MM.1S (cell line): ENCODE measurements at regions not wholly inside any gene's neighbourhood (a gene's known extent, or its start where the extent isn't known, plus 50 kb on each side); places are given as distances from the start of the nearest gene placed in this dataset.

Source experiments
- DNase-seq: peaks from one replicate; pipeline ENCODE4 v3.0.0-alpha.2; 2015
- H2AFZ ChIP-seq: fragments of 300-600 bp; sonication (generic); 2 replicates; pipeline ENCODE4 v1.6.0; 2016; ENCODE audit warnings: antibody characterized with exemption, low read length
- H3F3A ChIP-seq: fragments of 300-600 bp; sonication (generic); 2 replicates; pipeline ENCODE4 v1.6.1; 2016; ENCODE audit warnings: mild to moderate bottlenecking, antibody characterized with exemption, low read length, moderate library complexity, mixed read lengths; ENCODE audit not compliant: insufficient read depth
- H3K27ac ChIP-seq: fragments of 300-600 bp; sonication (generic); 2 replicates; pipeline ENCODE4 v1.5.1; 2016; ENCODE audit warnings: mild to moderate bottlenecking, low read length
- H3K27me3 ChIP-seq: fragments of 300-600 bp; sonication (generic); replicated peaks from 2 replicates; pipeline ENCODE4 v1.6.0; 2016; ENCODE audit warnings: low read length; ENCODE audit not compliant: insufficient read depth
- H3K36me3 ChIP-seq: fragments of 300-600 bp; sonication (generic); replicated peaks from 2 replicates; pipeline ENCODE4 v1.6.1; 2016; ENCODE audit warnings: mild to moderate bottlenecking, low read length, mixed read lengths; ENCODE audit not compliant: insufficient read depth
- H3K4me1 ChIP-seq: fragments of 300-600 bp; sonication (generic); 2 replicates; pipeline ENCODE4 v1.6.1; 2016; ENCODE audit warnings: low read length, mixed read lengths
- H3K4me2 ChIP-seq: fragments of 300-600 bp; sonication (generic); 2 replicates; pipeline ENCODE4 v1.6.0; 2016; ENCODE audit warnings: low read depth, low read length
- H3K4me3 ChIP-seq: fragments of 300-600 bp; sonication (generic); 2 replicates; pipeline ENCODE4 v1.5.1; 2016; ENCODE audit warnings: low read length, mixed read lengths
- H3K79me2 ChIP-seq: fragments of 300-600 bp; sonication (generic); 2 replicates; pipeline ENCODE4 v1.6.1; 2016; ENCODE audit warnings: mixed run types, low read length, mixed read lengths
- H3K9ac ChIP-seq: fragments of 300-600 bp; sonication (generic); 2 replicates; pipeline ENCODE4 v1.6.1; 2016; ENCODE audit warnings: low read length, mixed read lengths
- H3K9me2 ChIP-seq: fragments of 300-600 bp; sonication (generic); replicated peaks from 2 replicates; pipeline ENCODE4 v1.6.1; 2016; ENCODE audit warnings: mild to moderate bottlenecking, low read length, mixed read lengths; ENCODE audit not compliant: insufficient read depth
- H3K9me3 ChIP-seq: fragments of 300-600 bp; sonication (generic); replicated peaks from 2 replicates; pipeline ENCODE4 v1.6.1; 2016; ENCODE audit warnings: mild to moderate bottlenecking, low read length, mixed read lengths; ENCODE audit not compliant: insufficient read depth
- H4K20me1 ChIP-seq: fragments of 300-600 bp; sonication (generic); 2 replicates; pipeline ENCODE4 v1.6.1; 2016; ENCODE audit warnings: mild to moderate bottlenecking, low read length, moderate library complexity, mixed read lengths; ENCODE audit not compliant: insufficient read depth
- EZH2 ChIP-seq: fragments of 300-600 bp; sonication (generic); optimal IDR thresholded peaks from 2 replicates; pipeline ENCODE3; 2017; ENCODE audit warnings: low read depth, mild to moderate bottlenecking, antibody characterized with exemption, low read length, mixed read lengths
- EZH2phosphoT487 ChIP-seq: fragments of 300-600 bp; sonication (generic); IDR thresholded peaks from 2 replicates; pipeline ENCODE4 v1.6.1; 2018; ENCODE audit warnings: antibody characterized with exemption, low read length
- TF ChIP-seq, protein P1 (sequence below): fragments of 300-600 bp; sonication (generic); IDR thresholded peaks from 2 replicates; pipeline ENCODE4 v1.5.1; 2016; ENCODE audit warnings: antibody characterized with exemption, low read length, mixed read lengths

DNA sequence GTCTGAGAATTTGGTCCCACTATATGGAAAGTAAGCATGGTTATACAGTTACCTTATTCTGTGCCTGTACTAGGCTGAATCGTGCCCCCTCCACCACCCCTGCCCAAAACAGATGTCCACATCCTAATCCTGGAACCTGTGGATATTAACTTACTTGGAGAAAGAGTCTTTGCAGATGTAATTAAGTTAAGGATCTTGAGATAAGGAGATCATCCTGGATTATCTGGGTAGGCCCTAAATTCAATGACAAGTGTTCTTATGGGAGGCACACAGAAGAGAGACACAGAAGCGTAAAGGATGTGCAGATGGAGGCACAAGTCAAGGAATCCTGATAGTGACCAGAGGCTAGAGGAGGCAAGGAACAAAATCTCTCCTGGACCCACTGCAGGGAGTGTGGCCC is 116.7 kb upstream of the MAN1A1 start:
- Histone ChIP-seq H3K27ac (no peak overlapping the region), H3K4me2 (no peak overlapping the region), H3K27me3 (no peaks in the 10 kb centered on the region), H3K4me1 (peaks cover 52% of the 10 kb centered on the region), H2AFZ (no peak overlapping the region), H3K4me3 (no peak overlapping the region), H3K9me2 (no peaks in the 10 kb centered on the region), H3F3A (peaks cover 18% of the 10 kb centered on the region), H3K36me3 (no peaks in the 10 kb centered on the region), H3K79me2 (no peaks in the 10 kb centered on the region), H3K9me3 (no peaks in the 10 kb centered on the region), H4K20me1 (no peaks in the 10 kb centered on the region), H3K9ac (no peak overlapping the region)
- no peak for DNase-seq
- TF ChIP-seq EZH2 = no peak
- TF ChIP-seq, protein P1, sequence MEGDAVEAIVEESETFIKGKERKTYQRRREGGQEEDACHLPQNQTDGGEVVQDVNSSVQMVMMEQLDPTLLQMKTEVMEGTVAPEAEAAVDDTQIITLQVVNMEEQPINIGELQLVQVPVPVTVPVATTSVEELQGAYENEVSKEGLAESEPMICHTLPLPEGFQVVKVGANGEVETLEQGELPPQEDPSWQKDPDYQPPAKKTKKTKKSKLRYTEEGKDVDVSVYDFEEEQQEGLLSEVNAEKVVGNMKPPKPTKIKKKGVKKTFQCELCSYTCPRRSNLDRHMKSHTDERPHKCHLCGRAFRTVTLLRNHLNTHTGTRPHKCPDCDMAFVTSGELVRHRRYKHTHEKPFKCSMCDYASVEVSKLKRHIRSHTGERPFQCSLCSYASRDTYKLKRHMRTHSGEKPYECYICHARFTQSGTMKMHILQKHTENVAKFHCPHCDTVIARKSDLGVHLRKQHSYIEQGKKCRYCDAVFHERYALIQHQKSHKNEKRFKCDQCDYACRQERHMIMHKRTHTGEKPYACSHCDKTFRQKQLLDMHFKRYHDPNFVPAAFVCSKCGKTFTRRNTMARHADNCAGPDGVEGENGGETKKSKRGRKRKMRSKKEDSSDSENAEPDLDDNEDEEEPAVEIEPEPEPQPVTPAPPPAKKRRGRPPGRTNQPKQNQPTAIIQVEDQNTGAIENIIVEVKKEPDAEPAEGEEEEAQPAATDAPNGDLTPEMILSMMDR = no peak
- no peak for TF ChIP-seq EZH2phosphoT487

DNA sequence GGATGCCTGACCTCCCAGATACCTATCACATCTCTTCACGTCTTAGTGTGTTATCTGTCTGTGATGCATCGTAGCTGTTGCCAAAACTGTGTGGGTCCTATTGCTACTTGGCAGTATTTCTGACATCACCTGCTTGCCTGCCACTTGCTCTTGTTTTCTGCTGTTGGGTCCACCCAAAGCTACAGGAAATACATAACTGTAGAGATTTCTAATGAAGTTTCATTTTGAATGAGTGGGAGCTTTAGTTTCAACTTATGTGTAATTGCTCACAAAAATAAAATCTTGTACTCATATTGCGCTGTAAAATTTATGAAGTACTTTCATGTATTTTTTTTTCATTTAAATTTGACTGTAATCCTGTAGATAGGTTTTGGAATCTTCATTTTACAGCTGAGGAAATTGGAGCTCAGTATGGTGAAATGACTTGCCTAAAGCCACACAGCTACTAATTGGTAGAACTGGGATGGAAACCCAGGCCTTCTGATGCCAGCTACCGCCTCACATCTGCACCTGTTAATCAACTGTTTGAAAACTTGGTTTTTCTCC is 113.6 kb upstream of the MAN1A1 start:
- Histone ChIP-seq H3K4me3 (no peak overlapping the region), H3K9ac (peak overlapping the region; percentile 35; the same call in 1 of the 2 replicates), H4K20me1 (no peaks in the 10 kb centered on the region), H3K79me2 (no peaks in the 10 kb centered on the region), H3K36me3 (no peaks in the 10 kb centered on the region), H3K4me1 (peaks cover 78% of the 10 kb centered on the region), H3K27ac (peak overlapping the region; percentile 89), H3K27me3 (no peaks in the 10 kb centered on the region), H3K4me2 (peak overlapping the region; percentile 47), H3K9me2 (no peaks in the 10 kb centered on the region), H2AFZ (peak overlapping the region; percentile 32; the same call in 1 of the 2 replicates), H3F3A (peaks cover 45% of the 10 kb centered on the region), H3K9me3 (no peaks in the 10 kb centered on the region)
- TF ChIP-seq EZH2phosphoT487 (no peak), EZH2 (no peak)
- TF ChIP-seq, protein P1 = no peak
- peak; percentile 81 for DNase-seq

DNA sequence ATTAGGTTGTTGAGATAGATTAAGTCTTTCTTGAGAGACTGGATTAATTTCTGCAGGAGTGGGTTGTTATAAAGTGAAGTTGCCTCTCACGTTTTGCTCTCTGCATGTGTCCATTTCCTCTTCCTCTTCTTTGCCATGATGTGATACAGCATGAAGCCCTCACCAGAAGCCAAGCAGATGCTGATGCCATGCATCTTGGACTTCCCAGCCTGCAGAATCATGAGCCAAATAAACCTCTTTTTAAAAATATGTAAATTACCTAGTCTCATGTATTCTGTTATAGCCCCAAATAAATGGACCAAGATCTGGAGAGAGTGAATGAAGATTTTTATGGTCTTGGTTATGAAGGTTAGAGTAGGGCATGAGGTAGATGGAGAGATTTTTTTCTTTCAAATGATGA is 111.6 kb upstream of the MAN1A1 start:
- Histone ChIP-seq H3K36me3 (no peaks in the 10 kb centered on the region), H3K9ac (no peak overlapping the region), H4K20me1 (no peaks in the 10 kb centered on the region), H3K4me1 (peaks cover 73% of the 10 kb centered on the region), H3K27ac (no peak overlapping the region), H2AFZ (no peak overlapping the region), H3F3A (peaks cover 51% of the 10 kb centered on the region), H3K79me2 (no peaks in the 10 kb centered on the region), H3K9me2 (no peaks in the 10 kb centered on the region), H3K4me3 (no peak overlapping the region), H3K9me3 (no peaks in the 10 kb centered on the region), H3K4me2 (no peak overlapping the region), H3K27me3 (no peaks in the 10 kb centered on the region)
- TF ChIP-seq, protein P1 = no peak
- TF ChIP-seq EZH2phosphoT487 (no peak), EZH2 (no peak)
- no peak for DNase-seq
